ENCODE measurements at regions not wholly inside any gene's neighbourhood (a gene's known extent, or its start where the extent isn't known, plus 50 kb on each side); places are given as distances from the start of the nearest gene placed in this dataset.

- DNase-seq (ENCODE audit: low spot score in 2 of 2): peak in 1 of 2 donors; percentile 50
- H3K4me3 ChIP-seq (ENCODE audit: low read depth, poor library complexity, severe bottlenecking): no peak overlapping the region
- intact Hi-C loops (cut with DNase I; ENCODE audit: low total_unique reads): no loop called here
- WGBS, 2 donors: 64 to 70% methylated on average over 12 of the region's 12 CpGs
- TF ChIP-seq CTCF (IDR thresholded peaks at IDR 0.05) (no peak), POLR2A (IDR thresholded peaks at IDR 0.05) (no peak)
Measured at GRCh38 chr16:85459529-85460251, 153.4 kb upstream of the GSE1 start.

GRCh38 chr16:85460252-85461021 is 152.7 kb upstream of the GSE1 start:
- intact Hi-C loops (cut with DNase I; ENCODE audit: low total_unique reads): no loop called here
- DNase-seq (ENCODE audit: low spot score in 2 of 2): no peak
- H3K4me3 ChIP-seq (ENCODE audit: low read depth, poor library complexity, severe bottlenecking): no peak overlapping the region
- TF ChIP-seq CTCF (IDR thresholded peaks at IDR 0.05) (no peak), POLR2A (IDR thresholded peaks at IDR 0.05) (no peak)
- WGBS, 2 donors: 67 to 76% methylated on average over 24 of the region's 24 CpGs

GRCh38 chr16:85461022-85461813 is 151.9 kb upstream of the GSE1 start:
- TF ChIP-seq POLR2A (IDR thresholded peaks at IDR 0.05) (no peak), CTCF (IDR thresholded peaks at IDR 0.05) (no peak)
- 56 to 57% methylated on average over 14 of the region's 14 CpGs for WGBS, 2 donors
- no peak for DNase-seq (ENCODE audit: low spot score in 2 of 2)
- H3K4me3 ChIP-seq (ENCODE audit: low read depth, poor library complexity, severe bottlenecking): no peak overlapping the region
- intact Hi-C loops (cut with DNase I; ENCODE audit: low total_unique reads): no loop called here

- DNase-seq (ENCODE audit: low spot score in 2 of 2): no peak
- no peak overlapping the region for H3K4me3 ChIP-seq (ENCODE audit: low read depth, poor library complexity, severe bottlenecking)
- intact Hi-C loops (cut with DNase I; ENCODE audit: low total_unique reads): no loop called here
- WGBS, 2 donors: 3 to 13% methylated on average over 24 to 34 of the region's 35 CpGs
- no peak for TF ChIP-seq CTCF (IDR thresholded peaks at IDR 0.05)
- TF ChIP-seq POLR2A (IDR thresholded peaks at IDR 0.05): no peak
Measured at GRCh38 chr16:85461814-85462713, 151.1 kb upstream of the GSE1 start.

Data from lower leg skin (tissue), 4 donors.